SK-N-MC (cell line): ENCODE measurements at regions not wholly inside any gene's neighbourhood (a gene's known extent, or its start where the extent isn't known, plus 50 kb on each side); places are given as distances from the start of the nearest gene placed in this dataset.

ENCODE experiments used
- EZH2 ChIP-seq: fragments of 200-600 bp; sonication (generic); IDR thresholded peaks from one replicate; pipeline ENCODE4 v1.6.1; 2017; ENCODE audit warnings: antibody characterized with exemption
- FOXP2 ChIP-seq: optimal IDR thresholded peaks from 2 replicates; pipeline ENCODE3; 2011; ENCODE audit warnings: mild to moderate bottlenecking, moderate library complexity; ENCODE audit not compliant: insufficient read depth; ENCODE audit errors: extremely low read length, control extremely low read depth
- POLR2AphosphoS5 ChIP-seq: IDR thresholded peaks from 2 replicates; pipeline ENCODE4 v1.6.1; 2012; ENCODE audit warnings: mild to moderate bottlenecking, low read depth, low read length, borderline replicate concordance

DNA sequence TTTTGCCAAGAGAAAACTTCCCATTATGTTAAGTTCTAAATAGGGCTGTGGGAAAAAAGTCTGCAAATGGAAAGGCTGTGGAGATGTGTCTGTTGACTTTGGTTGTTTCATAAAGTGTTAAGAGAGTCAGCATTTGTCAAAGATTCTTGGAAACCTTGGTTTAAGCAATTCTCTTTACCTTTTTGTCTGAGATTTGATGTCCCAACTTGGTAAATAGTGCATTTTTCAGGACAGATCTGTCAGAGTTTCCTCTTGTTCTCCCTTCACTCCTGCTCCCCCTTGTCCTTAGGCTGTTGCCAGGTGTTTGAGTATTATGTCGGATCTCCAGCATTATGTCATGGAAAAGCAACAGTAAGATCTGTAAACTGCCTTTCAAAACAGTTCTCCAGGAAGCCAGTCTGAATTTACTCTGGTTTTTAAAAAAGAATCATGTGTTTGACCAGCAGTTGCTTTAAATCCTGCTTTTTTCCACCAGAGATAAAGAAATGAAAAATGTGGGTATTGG, 79.1 kb upstream of the ADAMTSL1 start:
- TF ChIP-seq POLR2AphosphoS5 (no peak), EZH2 (no peak), FOXP2 (no peak)
